ENCODE measurements at regions not wholly inside any gene's neighbourhood (a gene's known extent, or its start where the extent isn't known, plus 50 kb on each side); places are given as distances from the start of the nearest gene placed in this dataset.

- no peak overlapping the region for H3K4me3 ChIP-seq (ENCODE audit: low read depth, low read length)
- no peak for DNase-seq (ENCODE audit: low read depth)
- TF ChIP-seq, protein P1, sequence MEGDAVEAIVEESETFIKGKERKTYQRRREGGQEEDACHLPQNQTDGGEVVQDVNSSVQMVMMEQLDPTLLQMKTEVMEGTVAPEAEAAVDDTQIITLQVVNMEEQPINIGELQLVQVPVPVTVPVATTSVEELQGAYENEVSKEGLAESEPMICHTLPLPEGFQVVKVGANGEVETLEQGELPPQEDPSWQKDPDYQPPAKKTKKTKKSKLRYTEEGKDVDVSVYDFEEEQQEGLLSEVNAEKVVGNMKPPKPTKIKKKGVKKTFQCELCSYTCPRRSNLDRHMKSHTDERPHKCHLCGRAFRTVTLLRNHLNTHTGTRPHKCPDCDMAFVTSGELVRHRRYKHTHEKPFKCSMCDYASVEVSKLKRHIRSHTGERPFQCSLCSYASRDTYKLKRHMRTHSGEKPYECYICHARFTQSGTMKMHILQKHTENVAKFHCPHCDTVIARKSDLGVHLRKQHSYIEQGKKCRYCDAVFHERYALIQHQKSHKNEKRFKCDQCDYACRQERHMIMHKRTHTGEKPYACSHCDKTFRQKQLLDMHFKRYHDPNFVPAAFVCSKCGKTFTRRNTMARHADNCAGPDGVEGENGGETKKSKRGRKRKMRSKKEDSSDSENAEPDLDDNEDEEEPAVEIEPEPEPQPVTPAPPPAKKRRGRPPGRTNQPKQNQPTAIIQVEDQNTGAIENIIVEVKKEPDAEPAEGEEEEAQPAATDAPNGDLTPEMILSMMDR (IDR thresholded peaks at IDR 0.05; ENCODE audit: low read depth, low read length, missing control alignments): no peak
Measured at GRCh38 chr3:158912621-158913020, 110.8 kb downstream of the MFSD1 start.

- TF ChIP-seq, protein P1 (IDR thresholded peaks at IDR 0.05; ENCODE audit: low read depth, low read length, missing control alignments): no peak
- DNase-seq (ENCODE audit: low read depth): no peak
- no peak overlapping the region for H3K4me3 ChIP-seq (ENCODE audit: low read depth, low read length)
Measured at GRCh38 chr3:158916111-158916510, 114.3 kb downstream of the MFSD1 start.

- no peak overlapping the region for H3K4me3 ChIP-seq (ENCODE audit: low read depth, low read length)
- TF ChIP-seq, protein P1 (IDR thresholded peaks at IDR 0.05; ENCODE audit: low read depth, low read length, missing control alignments): peak; percentile 82
- DNase-seq (ENCODE audit: low read depth): peak; percentile 12
Measured at GRCh38 chr3:158918008-158918407, 116.2 kb downstream of the MFSD1 start.

- TF ChIP-seq, protein P1 (IDR thresholded peaks at IDR 0.05; ENCODE audit: low read depth, low read length, missing control alignments): no peak
- no peak for DNase-seq (ENCODE audit: low read depth)
- no peak overlapping the region for H3K4me3 ChIP-seq (ENCODE audit: low read depth, low read length)
Measured at GRCh38 chr3:158918451-158918850, 116.6 kb downstream of the MFSD1 start.

DNA sequence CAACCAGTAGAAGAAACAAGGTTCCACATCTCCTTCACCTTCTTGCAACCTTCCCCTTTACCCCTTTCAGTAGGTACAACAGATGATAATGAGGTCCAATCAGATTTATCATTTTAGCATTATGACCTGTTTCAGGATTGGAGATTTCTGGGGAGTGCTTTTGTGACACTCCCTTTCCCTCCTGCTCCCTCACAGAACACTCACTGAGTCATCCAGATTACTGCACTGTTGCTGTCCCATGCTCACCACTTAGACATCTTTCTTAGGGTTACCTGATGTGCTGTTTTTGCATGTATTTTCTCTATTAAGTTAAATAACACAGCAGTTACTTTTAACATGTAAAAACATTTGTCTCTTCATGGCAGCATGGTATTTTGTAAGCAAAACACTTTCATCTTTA, 118.5 kb downstream of the MFSD1 start:
- TF ChIP-seq, protein P1 (IDR thresholded peaks at IDR 0.05; ENCODE audit: low read depth, low read length, missing control alignments): no peak
- H3K4me3 ChIP-seq (ENCODE audit: low read depth, low read length): no peak overlapping the region
- no peak for DNase-seq (ENCODE audit: low read depth)

- TF ChIP-seq, protein P1 (IDR thresholded peaks at IDR 0.05; ENCODE audit: low read depth, low read length, missing control alignments): no peak
- H3K4me3 ChIP-seq (ENCODE audit: low read depth, low read length): no peak overlapping the region
- DNase-seq (ENCODE audit: low read depth): no peak
Measured at GRCh38 chr3:158925021-158925420, 123.2 kb downstream of the MFSD1 start.

- H3K4me3 ChIP-seq (ENCODE audit: low read depth, low read length): no peak overlapping the region
- no peak for DNase-seq (ENCODE audit: low read depth)
- TF ChIP-seq, protein P1 (IDR thresholded peaks at IDR 0.05; ENCODE audit: low read depth, low read length, missing control alignments): no peak
Measured at GRCh38 chr3:158925828-158926494, 124.1 kb downstream of the MFSD1 start.

Measured in GM12864 (cell line).